ENCODE measurements at regions not wholly inside any gene's neighbourhood (a gene's known extent, or its start where the extent isn't known, plus 50 kb on each side); places are given as distances from the start of the nearest gene placed in this dataset.

DNA sequence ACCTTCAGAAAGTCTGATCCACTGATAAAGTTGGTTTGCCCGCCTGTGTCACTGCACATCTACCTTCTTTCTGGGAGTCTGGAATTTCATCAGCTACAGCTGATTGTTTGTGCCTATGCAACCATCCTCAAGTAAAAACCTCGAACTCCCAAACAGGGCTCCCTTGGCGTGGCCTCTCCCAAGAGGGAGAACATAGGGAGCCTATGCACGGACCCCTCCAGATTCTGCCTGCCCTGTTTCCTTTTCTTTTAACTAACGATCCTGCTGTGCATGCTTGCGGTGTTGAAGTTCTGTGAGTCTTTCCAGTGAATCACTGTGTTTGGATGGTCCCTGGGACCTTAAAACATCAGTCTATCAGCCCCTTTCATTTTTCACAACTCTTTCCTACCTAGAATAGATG, 226.9 kb upstream of the SEMA3D start:
- TF ChIP-seq EZH2 (IDR thresholded peaks at IDR 0.05; ENCODE audit: borderline replicate concordance, insufficient read depth, low read depth, low read length, poor library complexity, severe bottlenecking) = no peak
- TF ChIP-seq, protein P1, sequence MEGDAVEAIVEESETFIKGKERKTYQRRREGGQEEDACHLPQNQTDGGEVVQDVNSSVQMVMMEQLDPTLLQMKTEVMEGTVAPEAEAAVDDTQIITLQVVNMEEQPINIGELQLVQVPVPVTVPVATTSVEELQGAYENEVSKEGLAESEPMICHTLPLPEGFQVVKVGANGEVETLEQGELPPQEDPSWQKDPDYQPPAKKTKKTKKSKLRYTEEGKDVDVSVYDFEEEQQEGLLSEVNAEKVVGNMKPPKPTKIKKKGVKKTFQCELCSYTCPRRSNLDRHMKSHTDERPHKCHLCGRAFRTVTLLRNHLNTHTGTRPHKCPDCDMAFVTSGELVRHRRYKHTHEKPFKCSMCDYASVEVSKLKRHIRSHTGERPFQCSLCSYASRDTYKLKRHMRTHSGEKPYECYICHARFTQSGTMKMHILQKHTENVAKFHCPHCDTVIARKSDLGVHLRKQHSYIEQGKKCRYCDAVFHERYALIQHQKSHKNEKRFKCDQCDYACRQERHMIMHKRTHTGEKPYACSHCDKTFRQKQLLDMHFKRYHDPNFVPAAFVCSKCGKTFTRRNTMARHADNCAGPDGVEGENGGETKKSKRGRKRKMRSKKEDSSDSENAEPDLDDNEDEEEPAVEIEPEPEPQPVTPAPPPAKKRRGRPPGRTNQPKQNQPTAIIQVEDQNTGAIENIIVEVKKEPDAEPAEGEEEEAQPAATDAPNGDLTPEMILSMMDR (IDR thresholded peaks at IDR 0.05) = no peak
- no peaks in the 10 kb centered on the region for H3K9me3 ChIP-seq (ENCODE audit: control extremely low read depth in 1 of 3, control insufficient read depth in 2 of 3, insufficient read depth in 1 of 3, low read length in 2 of 3)
- H3K27me3 ChIP-seq (replicated peaks in 1 of 4; ENCODE audit: control extremely low read depth in 1 of 4, control insufficient read depth in 3 of 4, insufficient read depth in 4 of 4, low read length in 3 of 4) = no peaks in the 10 kb centered on the region
- H3K36me3 ChIP-seq (replicated peaks in 1 of 2; ENCODE audit: control extremely low read depth in 1 of 2, control insufficient read depth in 1 of 2, extremely low read depth in 1 of 2, insufficient read depth in 2 of 2, low read length in 1 of 2) = no peaks in the 10 kb centered on the region
- DNase-seq (no peak), ATAC-seq (ENCODE audit: low read depth) (no peak)
- H3K27ac ChIP-seq (ENCODE audit: low read length in 2 of 2) = no peak overlapping the region
- intact Hi-C loops (cut with micrococcal nuclease) = no loop called here
- no peak overlapping the region for H3K4me3 ChIP-seq (ENCODE audit: control extremely low read depth in 1 of 5, extremely low read depth in 1 of 5, insufficient read depth in 1 of 5, low read depth in 2 of 5, low read length in 4 of 5)
- H3K27ac Mint-ChIP-seq = no peak overlapping the region
- H3K4me2 ChIP-seq (replicated peaks; ENCODE audit: low read depth, low read length, poor library complexity, severe bottlenecking) = no peak overlapping the region
- H3K79me2 ChIP-seq (ENCODE audit: control insufficient read depth, insufficient read depth, low read length) = no peaks in the 10 kb centered on the region
- no peaks in the 10 kb centered on the region for H3K4me1 Mint-ChIP-seq
- ChIA-PET POLR2A (no interaction called here), CTCF (no interaction called here)
- 94% methylated on average over 5 of the region's 6 CpGs for WGBS (ENCODE audit: insufficient coverage)
- no peaks in the 10 kb centered on the region for H3K4me1 ChIP-seq (ENCODE audit: control insufficient read depth in 2 of 2, insufficient read depth in 2 of 2, low read length in 2 of 2)
- no peaks in the 10 kb centered on the region for H3K27me3 Mint-ChIP-seq
- no peak overlapping the region for H3K4me3 Mint-ChIP-seq
- no peaks in the 10 kb centered on the region for H4K20me1 ChIP-seq (ENCODE audit: control insufficient read depth, insufficient read depth, low read length, poor library complexity, severe bottlenecking)
- H3K9me3 Mint-ChIP-seq (ENCODE audit: insufficient read depth) = no peaks in the 10 kb centered on the region
- no peak overlapping the region for H3K9ac ChIP-seq (ENCODE audit: low read length)
- H2AFZ ChIP-seq (ENCODE audit: insufficient read depth, low read depth, low read length, poor library complexity, severe bottlenecking) = no peak overlapping the region

DNA sequence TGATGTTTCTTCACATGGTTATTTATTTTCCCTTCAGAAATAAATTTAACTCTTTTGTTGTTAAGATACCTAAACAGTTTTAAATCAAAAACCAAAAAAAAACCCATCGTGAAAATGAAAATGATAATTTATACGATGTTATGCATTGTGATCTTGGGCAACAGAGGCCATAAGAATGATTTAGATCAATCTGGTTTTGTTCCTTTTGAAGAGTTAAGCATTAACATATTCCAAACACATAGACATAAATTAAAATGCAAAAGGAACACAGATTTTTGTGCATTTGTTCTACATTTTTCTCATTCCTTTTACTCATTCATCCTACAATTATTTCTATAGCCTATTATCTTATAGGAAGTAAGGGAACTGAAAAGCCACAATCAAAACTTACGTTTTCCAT, 226.1 kb upstream of the SEMA3D start:
- Histone ChIP-seq H3K9ac (ENCODE audit: low read length) (no peak overlapping the region), H3K79me2 (ENCODE audit: control insufficient read depth, insufficient read depth, low read length) (no peaks in the 10 kb centered on the region), H3K27me3 (replicated peaks in 1 of 4; ENCODE audit: control extremely low read depth in 1 of 4, control insufficient read depth in 3 of 4, insufficient read depth in 4 of 4, low read length in 3 of 4) (no peaks in the 10 kb centered on the region), H4K20me1 (ENCODE audit: control insufficient read depth, insufficient read depth, low read length, poor library complexity, severe bottlenecking) (no peaks in the 10 kb centered on the region), H3K36me3 (replicated peaks in 1 of 2; ENCODE audit: control extremely low read depth in 1 of 2, control insufficient read depth in 1 of 2, extremely low read depth in 1 of 2, insufficient read depth in 2 of 2, low read length in 1 of 2) (no peaks in the 10 kb centered on the region), H3K9me3 (ENCODE audit: control extremely low read depth in 1 of 3, control insufficient read depth in 2 of 3, insufficient read depth in 1 of 3, low read length in 2 of 3) (no peaks in the 10 kb centered on the region), H2AFZ (ENCODE audit: insufficient read depth, low read depth, low read length, poor library complexity, severe bottlenecking) (no peak overlapping the region), H3K27ac (ENCODE audit: low read length in 2 of 2) (no peak overlapping the region), H3K4me2 (replicated peaks; ENCODE audit: low read depth, low read length, poor library complexity, severe bottlenecking) (no peak overlapping the region), H3K4me3 (ENCODE audit: control extremely low read depth in 1 of 5, extremely low read depth in 1 of 5, insufficient read depth in 1 of 5, low read depth in 2 of 5, low read length in 4 of 5) (no peak overlapping the region), H3K4me1 (ENCODE audit: control insufficient read depth in 2 of 2, insufficient read depth in 2 of 2, low read length in 2 of 2) (no peaks in the 10 kb centered on the region)
- WGBS (ENCODE audit: insufficient coverage) = no CpG with 5 or more reads among the region's 3 CpGs
- Mint-ChIP-seq H3K4me3 (no peak overlapping the region), H3K4me1 (no peaks in the 10 kb centered on the region), H3K27ac (no peak overlapping the region), H3K27me3 (no peaks in the 10 kb centered on the region), H3K9me3 (ENCODE audit: insufficient read depth) (no peaks in the 10 kb centered on the region)
- intact Hi-C loops (cut with micrococcal nuclease) = no loop called here
- CTCF ChIA-PET = no interaction called here
- DNase-seq (no peak), ATAC-seq (ENCODE audit: low read depth) (no peak)
- TF ChIP-seq EZH2 (IDR thresholded peaks at IDR 0.05; ENCODE audit: borderline replicate concordance, insufficient read depth, low read depth, low read length, poor library complexity, severe bottlenecking) = no peak
- TF ChIP-seq, protein P1 (IDR thresholded peaks at IDR 0.05) = no peak
- POLR2A ChIA-PET = no interaction called here
